ENCODE measurements at regions not wholly inside any gene's neighbourhood (a gene's known extent, or its start where the extent isn't known, plus 50 kb on each side); places are given as distances from the start of the nearest gene placed in this dataset.

- ChIA-PET POLR2A (interaction anchor here (2.1 kb wide), 1 partner anchor 332 kb away, joined by 8 read pairs; the partner anchor contains the start of gene KLF6), CTCF (no interaction called here)
- no peak for TF ChIP-seq CTCF (IDR thresholded peaks at IDR 0.05)
- H3K27me3 Mint-ChIP-seq: no peaks in the 10 kb centered on the region
- H3K36me3 Mint-ChIP-seq (ENCODE audit: low read depth): no peaks in the 10 kb centered on the region
- H3K27ac Mint-ChIP-seq: no peak overlapping the region
- ATAC-seq (ENCODE audit: low read depth): no peak
- H3K4me1 Mint-ChIP-seq: peaks cover 21% of the 10 kb centered on the region
- H3K9me3 Mint-ChIP-seq: no peaks in the 10 kb centered on the region
- H3K4me3 Mint-ChIP-seq: no peak overlapping the region
- intact Hi-C loops (cut with micrococcal nuclease): no loop called here
- no peak for DNase-seq
These were observed 332.6 kb upstream of the KLF6 start for GRCh38 chr10:4117604-4118003.

DNA sequence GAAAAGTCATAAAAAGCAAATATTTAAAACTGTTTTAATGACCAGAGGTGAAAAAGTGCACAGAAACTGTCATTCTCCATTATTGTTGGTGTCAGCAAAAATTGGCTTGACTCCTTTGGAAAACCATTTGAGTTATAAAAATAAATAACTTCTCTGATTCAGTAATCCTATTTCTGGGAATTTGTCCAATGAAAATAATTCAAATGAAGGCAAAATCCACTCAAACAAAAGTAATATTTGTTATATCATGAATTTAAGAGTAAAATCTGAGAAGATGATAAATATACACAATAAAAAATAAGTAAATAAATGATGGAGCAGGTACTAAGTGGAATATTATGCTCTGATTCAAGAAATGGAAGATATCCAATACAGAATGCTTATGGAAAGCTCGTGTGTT, 326.6 kb upstream of the KLF6 start:
- no peaks in the 10 kb centered on the region for H3K27me3 Mint-ChIP-seq
- H3K4me3 Mint-ChIP-seq: no peak overlapping the region
- H3K9me3 Mint-ChIP-seq: no peaks in the 10 kb centered on the region
- intact Hi-C loops (cut with micrococcal nuclease): no loop called here
- DNase-seq (no peak), ATAC-seq (ENCODE audit: low read depth) (no peak)
- peaks cover 24% of the 10 kb centered on the region for H3K4me1 Mint-ChIP-seq
- CTCF ChIA-PET: no interaction called here
- TF ChIP-seq CTCF (IDR thresholded peaks at IDR 0.05): no peak
- POLR2A ChIA-PET: no interaction called here
- H3K36me3 Mint-ChIP-seq (ENCODE audit: low read depth): no peaks in the 10 kb centered on the region
- H3K27ac Mint-ChIP-seq: no peak overlapping the region

GRCh38 chr10:4109469-4109868, 324.5 kb upstream of the KLF6 start:
- Mint-ChIP-seq H3K9me3 (no peaks in the 10 kb centered on the region), H3K27ac (no peak overlapping the region), H3K4me3 (no peak overlapping the region), H3K27me3 (no peaks in the 10 kb centered on the region), H3K36me3 (ENCODE audit: low read depth) (no peaks in the 10 kb centered on the region), H3K4me1 (peaks cover 24% of the 10 kb centered on the region)
- no peak for TF ChIP-seq CTCF (IDR thresholded peaks at IDR 0.05)
- DNase-seq (no peak), ATAC-seq (ENCODE audit: low read depth) (no peak)
- ChIA-PET POLR2A (interaction anchor here (1.9 kb wide), 1 partner anchor 324 kb away, joined by 15 read pairs; the partner anchor contains the start of gene KLF6), CTCF (no interaction called here)
- intact Hi-C loops (cut with micrococcal nuclease): loop anchor here (2.0 kb wide), 1 partner anchor 21 kb away; no protein-coding TSS in a partner anchor

DNA sequence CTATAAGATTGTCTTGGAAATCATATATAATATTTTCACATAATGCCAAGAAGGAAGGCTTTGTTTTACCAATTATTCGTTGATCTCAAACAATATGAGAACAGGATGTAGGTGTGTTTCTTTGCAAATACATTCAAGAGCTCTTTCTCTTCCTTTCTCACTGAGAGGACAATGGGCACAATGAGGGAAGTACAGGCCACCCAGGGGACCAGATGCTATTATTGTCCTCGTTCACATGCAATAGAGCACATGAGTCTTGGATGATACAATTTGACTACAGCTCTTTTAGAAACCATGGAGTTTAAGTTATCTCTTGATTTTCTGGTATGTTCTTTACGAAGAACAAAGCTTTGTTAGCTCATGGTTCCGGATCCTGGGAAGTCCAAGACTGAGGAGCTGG, 323.7 kb upstream of the KLF6 start:
- no peaks in the 10 kb centered on the region for H3K36me3 Mint-ChIP-seq (ENCODE audit: low read depth)
- peak overlapping the region; percentile 47 for H3K27ac Mint-ChIP-seq
- ChIA-PET POLR2A (interaction anchor here (0.6 to 1.9 kb wide), 3 partner anchors 68 to 338 kb away, joined by 6 to 15 read pairs (median 9); partner anchors contain the start of gene KLF6), CTCF (no interaction called here)
- no peaks in the 10 kb centered on the region for H3K9me3 Mint-ChIP-seq
- intact Hi-C loops (cut with micrococcal nuclease): loop anchor here (2.0 kb wide), 1 partner anchor 22 kb away; no protein-coding TSS in a partner anchor
- no peak for TF ChIP-seq CTCF (IDR thresholded peaks at IDR 0.05)
- H3K4me1 Mint-ChIP-seq: peaks cover 24% of the 10 kb centered on the region
- ATAC-seq (ENCODE audit: low read depth): peak; percentile 56
- H3K27me3 Mint-ChIP-seq: no peaks in the 10 kb centered on the region
- no peak for DNase-seq
- peak overlapping the region; percentile 53 for H3K4me3 Mint-ChIP-seq

DNA sequence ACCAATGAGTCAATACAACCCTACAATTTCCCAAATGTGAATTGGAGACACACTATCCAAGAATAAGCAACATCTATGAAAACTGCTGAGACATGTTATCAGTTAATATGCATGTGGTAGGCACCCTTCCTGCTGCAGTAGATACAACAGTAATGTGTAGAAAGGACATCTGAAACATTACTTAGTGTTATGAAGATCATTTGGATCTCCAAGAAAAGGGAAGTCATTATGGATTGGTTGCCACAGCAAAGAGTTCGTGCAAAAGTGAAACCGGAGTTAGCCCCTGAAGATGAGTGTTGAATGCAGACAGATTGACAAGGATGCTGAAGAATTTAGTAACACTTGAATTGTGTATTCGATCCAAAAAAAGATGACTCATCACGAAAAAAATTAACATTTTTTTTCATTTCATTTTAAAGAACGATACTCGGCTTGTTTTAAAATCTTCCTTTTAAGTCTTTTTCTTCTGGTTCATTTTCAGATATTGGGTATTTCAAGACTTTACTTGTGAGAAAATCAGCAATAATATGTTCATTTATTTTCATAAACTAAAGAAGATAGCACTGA, 322.4 kb upstream of the KLF6 start:
- Mint-ChIP-seq H3K4me3 (no peak overlapping the region), H3K4me1 (peaks cover 24% of the 10 kb centered on the region), H3K9me3 (no peaks in the 10 kb centered on the region), H3K27ac (no peak overlapping the region), H3K36me3 (ENCODE audit: low read depth) (no peaks in the 10 kb centered on the region), H3K27me3 (no peaks in the 10 kb centered on the region)
- no peak for TF ChIP-seq CTCF (IDR thresholded peaks at IDR 0.05)
- intact Hi-C loops (cut with micrococcal nuclease): no loop called here
- ChIA-PET POLR2A (no interaction called here), CTCF (no interaction called here)
- ATAC-seq (ENCODE audit: low read depth) (no peak), DNase-seq (no peak)
